ENCODE measurements at regions not wholly inside any gene's neighbourhood (a gene's known extent, or its start where the extent isn't known, plus 50 kb on each side); places are given as distances from the start of the nearest gene placed in this dataset.

DNA sequence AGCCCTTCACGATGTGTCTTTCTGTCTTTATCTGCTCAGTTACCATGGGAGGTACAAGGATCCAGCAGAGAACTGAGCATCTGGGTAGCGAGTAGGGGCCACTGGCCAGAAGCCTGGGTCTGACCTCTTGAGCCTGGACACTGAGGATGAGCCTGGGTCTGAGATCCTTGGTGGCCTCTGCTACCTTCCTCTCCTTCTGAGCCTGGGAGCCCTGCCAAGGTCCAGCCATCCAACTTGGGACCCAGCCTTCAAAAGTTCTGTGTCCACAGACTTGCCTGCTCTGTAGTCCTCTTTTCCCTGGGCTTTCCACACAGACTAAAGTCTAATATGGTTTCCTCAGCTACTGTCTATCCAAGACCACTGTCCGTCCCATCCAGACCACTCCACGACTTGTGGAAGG lies 60.2 kb upstream of the NAA20 start:
- intact Hi-C loops (cut with micrococcal nuclease), result no loop called here
- ATAC-seq (no peak), DNase-seq (no peak)
- TF ChIP-seq, protein P1, sequence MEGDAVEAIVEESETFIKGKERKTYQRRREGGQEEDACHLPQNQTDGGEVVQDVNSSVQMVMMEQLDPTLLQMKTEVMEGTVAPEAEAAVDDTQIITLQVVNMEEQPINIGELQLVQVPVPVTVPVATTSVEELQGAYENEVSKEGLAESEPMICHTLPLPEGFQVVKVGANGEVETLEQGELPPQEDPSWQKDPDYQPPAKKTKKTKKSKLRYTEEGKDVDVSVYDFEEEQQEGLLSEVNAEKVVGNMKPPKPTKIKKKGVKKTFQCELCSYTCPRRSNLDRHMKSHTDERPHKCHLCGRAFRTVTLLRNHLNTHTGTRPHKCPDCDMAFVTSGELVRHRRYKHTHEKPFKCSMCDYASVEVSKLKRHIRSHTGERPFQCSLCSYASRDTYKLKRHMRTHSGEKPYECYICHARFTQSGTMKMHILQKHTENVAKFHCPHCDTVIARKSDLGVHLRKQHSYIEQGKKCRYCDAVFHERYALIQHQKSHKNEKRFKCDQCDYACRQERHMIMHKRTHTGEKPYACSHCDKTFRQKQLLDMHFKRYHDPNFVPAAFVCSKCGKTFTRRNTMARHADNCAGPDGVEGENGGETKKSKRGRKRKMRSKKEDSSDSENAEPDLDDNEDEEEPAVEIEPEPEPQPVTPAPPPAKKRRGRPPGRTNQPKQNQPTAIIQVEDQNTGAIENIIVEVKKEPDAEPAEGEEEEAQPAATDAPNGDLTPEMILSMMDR (IDR thresholded peaks at IDR 0.05), result no peak
- Mint-ChIP-seq H3K27ac (no peak overlapping the region), H3K4me3 (no peak overlapping the region), H3K36me3 (no peaks in the 10 kb centered on the region), H3K27me3 (ENCODE audit: low read depth in 2 of 2) (peaks cover 3 to 7% of the 10 kb centered on the region in 2 donors), H3K9me3 (no peaks in the 10 kb centered on the region), H3K4me1 (no peaks in the 10 kb centered on the region)
- no peak overlapping the region for H3K4me3 ChIP-seq (ENCODE audit: low read length)
- no peaks in the 10 kb centered on the region for H3K4me1 ChIP-seq (ENCODE audit: control insufficient read depth, insufficient read depth, low read length)
- H3K36me3 ChIP-seq (ENCODE audit: control insufficient read depth, insufficient read depth, low read length), result no peaks in the 10 kb centered on the region
- H3K9me3 ChIP-seq (ENCODE audit: control insufficient read depth, insufficient read depth, low read length), result no peaks in the 10 kb centered on the region
- WGBS (ENCODE audit: insufficient coverage), result 96% methylated on average over 4 of the region's 4 CpGs
- H3K27me3 ChIP-seq (ENCODE audit: control insufficient read depth, insufficient read depth, low read length), result no peaks in the 10 kb centered on the region
- no peak overlapping the region for H3K27ac ChIP-seq (ENCODE audit: low read length)

DNA sequence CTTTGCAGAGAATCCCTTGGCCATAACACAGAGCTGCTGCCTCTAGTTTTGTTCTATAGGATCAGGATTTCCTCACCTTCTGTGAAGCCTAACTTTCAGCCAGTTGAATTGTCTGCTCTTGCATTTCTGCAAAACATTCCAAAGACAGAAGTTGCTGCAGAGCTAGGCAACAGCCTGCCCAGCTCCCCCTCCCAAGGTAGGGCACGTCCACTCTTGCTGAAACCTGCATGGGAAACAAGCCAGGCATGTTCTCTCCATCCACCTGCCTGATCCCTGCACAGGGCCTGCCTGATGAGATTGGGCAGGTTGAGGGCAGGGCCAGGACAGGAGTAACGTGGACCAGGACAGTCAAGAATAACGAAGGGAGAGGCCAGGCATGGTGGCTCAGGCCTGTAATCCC lies 58.9 kb upstream of the NAA20 start:
- H3K27me3 ChIP-seq (ENCODE audit: control insufficient read depth, insufficient read depth, low read length), result no peaks in the 10 kb centered on the region
- H3K4me3 ChIP-seq (ENCODE audit: low read length), result no peak overlapping the region
- no peaks in the 10 kb centered on the region for H3K36me3 Mint-ChIP-seq
- no peak overlapping the region for H3K27ac Mint-ChIP-seq
- H3K9me3 Mint-ChIP-seq, result no peaks in the 10 kb centered on the region
- intact Hi-C loops (cut with micrococcal nuclease), result no loop called here
- WGBS (ENCODE audit: insufficient coverage), result 87% methylated on average over 3 of the region's 3 CpGs
- DNase-seq (no peak), ATAC-seq (no peak)
- no peak overlapping the region for H3K27ac ChIP-seq (ENCODE audit: low read length)
- H3K4me1 ChIP-seq (ENCODE audit: control insufficient read depth, insufficient read depth, low read length), result no peaks in the 10 kb centered on the region
- H3K9me3 ChIP-seq (ENCODE audit: control insufficient read depth, insufficient read depth, low read length), result no peaks in the 10 kb centered on the region
- no peak overlapping the region for H3K4me3 Mint-ChIP-seq
- H3K36me3 ChIP-seq (ENCODE audit: control insufficient read depth, insufficient read depth, low read length), result no peaks in the 10 kb centered on the region
- H3K4me1 Mint-ChIP-seq, result no peaks in the 10 kb centered on the region
- TF ChIP-seq, protein P1 (IDR thresholded peaks at IDR 0.05), result no peak
- H3K27me3 Mint-ChIP-seq (ENCODE audit: low read depth in 2 of 2), result peaks cover 6 to 7% of the 10 kb centered on the region in 2 donors

- H3K27me3 Mint-ChIP-seq (ENCODE audit: low read depth in 2 of 2), result peaks cover 6 to 7% of the 10 kb centered on the region in 2 donors
- Histone ChIP-seq H3K4me1 (ENCODE audit: control insufficient read depth, insufficient read depth, low read length) (no peaks in the 10 kb centered on the region), H3K27me3 (ENCODE audit: control insufficient read depth, insufficient read depth, low read length) (no peaks in the 10 kb centered on the region), H3K36me3 (ENCODE audit: control insufficient read depth, insufficient read depth, low read length) (no peaks in the 10 kb centered on the region), H3K4me3 (ENCODE audit: low read length) (no peak overlapping the region), H3K27ac (ENCODE audit: low read length) (no peak overlapping the region), H3K9me3 (ENCODE audit: control insufficient read depth, insufficient read depth, low read length) (no peaks in the 10 kb centered on the region)
- no peak for DNase-seq
- H3K4me3 Mint-ChIP-seq, result no peak overlapping the region
- TF ChIP-seq, protein P1 (IDR thresholded peaks at IDR 0.05), result no peak
- no peak overlapping the region for H3K27ac Mint-ChIP-seq
- no peaks in the 10 kb centered on the region for H3K4me1 Mint-ChIP-seq
- H3K36me3 Mint-ChIP-seq, result no peaks in the 10 kb centered on the region
- no peak for ATAC-seq
- WGBS (ENCODE audit: insufficient coverage), result 88% methylated on average over 4 of the region's 4 CpGs
- intact Hi-C loops (cut with micrococcal nuclease), result no loop called here
- no peaks in the 10 kb centered on the region for H3K9me3 Mint-ChIP-seq
Observed at GRCh38 chr20:19958928-19959327, 58.2 kb upstream of the NAA20 start.

DNA sequence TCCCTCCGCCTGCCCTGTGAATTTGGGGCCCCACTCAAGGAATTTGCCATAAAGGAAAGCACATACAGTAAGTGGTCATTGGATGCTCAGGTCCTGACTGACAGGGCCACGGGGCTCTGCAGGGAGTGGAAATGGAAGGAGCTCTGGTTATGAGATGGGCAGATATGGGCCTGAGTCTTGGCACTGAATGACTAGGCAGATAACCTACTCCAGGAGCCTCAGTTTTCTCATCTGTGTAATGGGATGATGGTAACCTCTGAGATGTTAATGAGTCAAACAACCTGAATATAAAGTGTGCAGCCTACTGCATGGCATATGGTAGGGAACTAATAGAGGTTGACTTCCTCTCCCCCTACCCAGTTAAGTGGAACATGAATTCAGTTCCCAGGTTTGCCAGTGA lies 56.4 kb upstream of the NAA20 start:
- H3K4me3 Mint-ChIP-seq, result no peak overlapping the region
- Histone ChIP-seq H3K9me3 (ENCODE audit: control insufficient read depth, insufficient read depth, low read length) (no peaks in the 10 kb centered on the region), H3K27ac (ENCODE audit: low read length) (no peak overlapping the region), H3K27me3 (ENCODE audit: control insufficient read depth, insufficient read depth, low read length) (no peaks in the 10 kb centered on the region), H3K36me3 (ENCODE audit: control insufficient read depth, insufficient read depth, low read length) (no peaks in the 10 kb centered on the region), H3K4me3 (ENCODE audit: low read length) (no peak overlapping the region), H3K4me1 (ENCODE audit: control insufficient read depth, insufficient read depth, low read length) (no peaks in the 10 kb centered on the region)
- TF ChIP-seq, protein P1 (IDR thresholded peaks at IDR 0.05), result no peak
- intact Hi-C loops (cut with micrococcal nuclease), result no loop called here
- peaks cover 6 to 7% of the 10 kb centered on the region in 2 donors for H3K27me3 Mint-ChIP-seq (ENCODE audit: low read depth in 2 of 2)
- no peaks in the 10 kb centered on the region for H3K36me3 Mint-ChIP-seq
- no peak overlapping the region for H3K27ac Mint-ChIP-seq
- DNase-seq (no peak), ATAC-seq (no peak)
- 86% methylated on average over 2 of the region's 2 CpGs for WGBS (ENCODE audit: insufficient coverage)
- no peaks in the 10 kb centered on the region for H3K9me3 Mint-ChIP-seq
- H3K4me1 Mint-ChIP-seq, result no peaks in the 10 kb centered on the region

Measured in natural killer cell (primary cell).